HG03342 (cell line): ENCODE measurements at regions not wholly inside any gene's neighbourhood (a gene's known extent, or its start where the extent isn't known, plus 50 kb on each side); places are given as distances from the start of the nearest gene placed in this dataset.
A peak's percentile ranks its signal among the peaks of the same experiment; 100 is the strongest.

Experiments used
- ATAC-seq: cut with Tn5 transposase; IDR thresholded peaks from one replicate; pipeline ENCODE4 v1.9.1; 2021; ENCODE audit warnings: mild to moderate bottlenecking, moderate library complexity; ENCODE audit not compliant: unreplicated experiment

- no peak for ATAC-seq
These were observed 642.9 kb downstream of the BRINP3 start for GRCh38 chr1:189834813-189835212.

GRCh38 chr1:189847613-189848012 is 630.1 kb downstream of the BRINP3 start:
- no peak for ATAC-seq

- peak; percentile 56 for ATAC-seq
These were observed 625.8 kb downstream of the BRINP3 start for GRCh38 chr1:189851806-189852367.

GRCh38 chr1:189859385-189859977 is 618.2 kb downstream of the BRINP3 start:
- peak; percentile 88 for ATAC-seq

GRCh38 chr1:189866606-189867005 is 611.1 kb downstream of the BRINP3 start:
- ATAC-seq: no peak

- no peak for ATAC-seq
These were observed 609.6 kb downstream of the BRINP3 start for GRCh38 chr1:189868021-189868420.

- no peak for ATAC-seq
These were observed 602.8 kb downstream of the BRINP3 start for GRCh38 chr1:189874715-189875435.

GRCh38 chr1:189880135-189880534 is 597.5 kb downstream of the BRINP3 start:
- no peak for ATAC-seq

GRCh38 chr1:189899686-189900425 is 577.8 kb downstream of the BRINP3 start:
- no peak for ATAC-seq

- ATAC-seq: no peak
These were observed 573.2 kb downstream of the BRINP3 start for GRCh38 chr1:189904509-189904908.

- no peak for ATAC-seq
These were observed 569.6 kb downstream of the BRINP3 start for GRCh38 chr1:189908113-189908512.

- no peak for ATAC-seq
These were observed 556.1 kb downstream of the BRINP3 start for GRCh38 chr1:189921613-189922012.

GRCh38 chr1:189927641-189928040 is 550.0 kb downstream of the BRINP3 start:
- no peak for ATAC-seq

GRCh38 chr1:189929501-189930099 is 548.1 kb downstream of the BRINP3 start:
- ATAC-seq: no peak

- ATAC-seq: no peak
These were observed 540.8 kb downstream of the BRINP3 start for GRCh38 chr1:189936861-189937260.

- ATAC-seq: no peak
These were observed 537.7 kb downstream of the BRINP3 start for GRCh38 chr1:189939967-189940366.

- no peak for ATAC-seq
These were observed 535.7 kb downstream of the BRINP3 start for GRCh38 chr1:189941922-189942321.

GRCh38 chr1:189958756-189959155 is 518.9 kb downstream of the BRINP3 start:
- no peak for ATAC-seq

- no peak for ATAC-seq
These were observed 516.9 kb downstream of the BRINP3 start for GRCh38 chr1:189960769-189961168.

- no peak for ATAC-seq
These were observed 515.5 kb downstream of the BRINP3 start for GRCh38 chr1:189962181-189962580.
